Activated CD8-positive, alpha-beta T cell treated with anti-CD3 and anti-CD28 coated beads, Interleukin-2, amount 10 ng/mL, durations not matched to agents 7 days and 5 days (primary cell): ENCODE measurements at regions not wholly inside any gene's neighbourhood (a gene's known extent, or its start where the extent isn't known, plus 50 kb on each side); places are given as distances from the start of the nearest gene placed in this dataset.

Experiments used
- ATAC-seq: fragments of 150-1000 bp; cut with Tn5 transposase; one replicate; pipeline ENCODE4 v1.10.0; 2021; ENCODE audit warnings: moderate library complexity
- CTCF ChIA-PET: fragments of 350-600 bp; sonication (Branson Sonifier 250); formaldehyde crosslinking; loops from one replicate; lab custom pipeline; 2021; ENCODE audit warnings: antibody characterized with exemption; lab: Charles Lee
- POLR2A ChIA-PET: fragments of 350-600 bp; sonication (Branson Sonifier 250); formaldehyde crosslinking; loops from one replicate; lab custom pipeline; 2021; ENCODE audit warnings: antibody characterized with exemption; lab: Charles Lee
- DNase-seq: peaks from one replicate; pipeline ENCODE4 v3.0.0-alpha.2; 2020
- H3K27ac Mint-ChIP-seq: one replicate; pipeline ENCODE4 v1.8.0; 2021; ENCODE audit warnings: mild to moderate bottlenecking, mixed read lengths
- H3K27me3 Mint-ChIP-seq: one replicate; pipeline ENCODE4 v1.8.0; 2021; ENCODE audit warnings: low read depth, mixed read lengths
- H3K36me3 Mint-ChIP-seq: one replicate; pipeline ENCODE4 v1.8.0; 2021; ENCODE audit warnings: low read depth, mixed read lengths
- H3K4me1 Mint-ChIP-seq: one replicate; pipeline ENCODE4 v1.8.0; 2021; ENCODE audit warnings: low read depth, mixed read lengths
- H3K4me3 Mint-ChIP-seq: one replicate; pipeline ENCODE4 v1.8.0; 2021; ENCODE audit warnings: mild to moderate bottlenecking, mixed read lengths
- H3K9me3 Mint-ChIP-seq: one replicate; pipeline ENCODE4 v1.8.0; 2022; ENCODE audit warnings: mixed read lengths; ENCODE audit not compliant: insufficient read depth

DNA sequence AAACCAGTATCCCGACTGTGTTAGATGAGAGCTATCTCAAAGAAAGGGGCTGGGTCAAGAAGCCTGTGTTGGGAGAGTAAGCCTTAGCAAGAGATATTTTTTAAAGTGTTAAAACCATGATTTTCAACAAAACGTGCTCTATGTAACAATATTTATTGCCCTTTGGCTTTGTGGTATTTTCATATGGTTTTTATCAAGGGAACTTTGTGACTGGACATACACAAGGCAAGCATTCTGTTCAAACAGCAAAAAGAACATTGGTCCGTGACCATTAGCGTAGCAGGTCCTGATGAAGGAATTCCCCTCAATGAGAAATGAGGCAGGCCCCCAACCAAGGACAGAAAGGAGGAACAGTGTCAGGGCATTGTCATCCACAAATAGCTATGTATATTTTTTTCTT is 222.6 kb downstream of the MYLK4 start:
- CTCF ChIA-PET = no interaction called here
- ATAC-seq (no peak), DNase-seq (no peak)
- Mint-ChIP-seq H3K9me3 (peaks cover 8% of the 10 kb centered on the region), H3K27ac (no peak overlapping the region), H3K36me3 (peaks cover 4% of the 10 kb centered on the region), H3K4me1 (peaks cover 7% of the 10 kb centered on the region), H3K4me3 (no peak overlapping the region), H3K27me3 (peaks cover 51% of the 10 kb centered on the region)
- POLR2A ChIA-PET = no interaction called here

DNA sequence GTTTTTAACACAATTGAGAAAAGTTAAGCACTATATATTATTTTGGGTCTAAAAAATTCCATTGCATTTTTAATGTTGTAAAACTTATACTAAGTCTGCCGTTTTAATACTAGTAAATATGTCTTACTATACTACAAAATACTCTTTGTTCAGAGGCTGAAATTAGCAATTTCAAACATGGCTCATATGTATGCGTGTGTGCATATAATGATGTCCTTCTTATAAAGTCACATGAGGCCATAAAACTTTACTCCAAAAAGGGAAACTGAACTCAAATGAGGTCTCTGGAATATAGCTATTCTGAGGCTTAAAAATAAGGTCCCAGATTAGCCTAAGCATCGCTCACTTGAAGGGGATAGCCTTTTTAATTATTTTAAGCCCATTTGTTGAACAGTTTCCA is 224.0 kb downstream of the MYLK4 start:
- peaks cover 17% of the 10 kb centered on the region for H3K4me1 Mint-ChIP-seq
- CTCF ChIA-PET = interaction anchor here (0.8 kb wide), 1 partner anchor 108 kb away, joined by 3 read pairs; no protein-coding TSS in a partner anchor
- H3K9me3 Mint-ChIP-seq = peaks cover 18% of the 10 kb centered on the region
- ATAC-seq (no peak), DNase-seq (no peak)
- H3K36me3 Mint-ChIP-seq = peaks cover 9% of the 10 kb centered on the region
- POLR2A ChIA-PET = no interaction called here
- H3K27ac Mint-ChIP-seq = no peak overlapping the region
- H3K27me3 Mint-ChIP-seq = peaks cover 53% of the 10 kb centered on the region
- H3K4me3 Mint-ChIP-seq = no peak overlapping the region

DNA sequence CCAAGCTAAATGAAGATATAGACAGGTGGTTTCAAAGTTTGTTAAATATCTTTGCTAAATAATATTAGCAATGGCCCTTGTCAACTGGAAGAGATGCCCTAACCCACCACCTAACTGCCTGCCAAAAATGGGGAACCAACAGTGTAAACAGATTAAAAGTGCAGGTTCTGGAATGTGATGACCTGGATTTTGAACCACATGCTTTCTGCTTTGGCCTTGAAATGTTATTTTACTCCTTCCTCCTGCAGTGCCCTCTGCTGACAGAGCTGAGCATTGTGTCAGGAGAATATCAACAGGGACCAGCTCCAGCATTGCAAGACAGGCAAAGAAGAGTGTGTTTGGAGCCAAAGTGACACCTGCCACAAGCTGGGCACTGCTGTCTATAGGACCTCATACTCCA is 226.6 kb downstream of the MYLK4 start:
- Mint-ChIP-seq H3K4me1 (peaks cover 14% of the 10 kb centered on the region), H3K9me3 (peaks cover 29% of the 10 kb centered on the region), H3K27me3 (peaks cover 42% of the 10 kb centered on the region), H3K4me3 (no peak overlapping the region), H3K27ac (no peak overlapping the region), H3K36me3 (peaks cover 9% of the 10 kb centered on the region)
- ChIA-PET POLR2A (no interaction called here), CTCF (interaction anchor here (0.9 to 1.2 kb wide), 4 partner anchors 19 to 111 kb away, joined by 3 read pairs; no protein-coding TSS in a partner anchor)
- DNase-seq = no peak
- no peak for ATAC-seq

DNA sequence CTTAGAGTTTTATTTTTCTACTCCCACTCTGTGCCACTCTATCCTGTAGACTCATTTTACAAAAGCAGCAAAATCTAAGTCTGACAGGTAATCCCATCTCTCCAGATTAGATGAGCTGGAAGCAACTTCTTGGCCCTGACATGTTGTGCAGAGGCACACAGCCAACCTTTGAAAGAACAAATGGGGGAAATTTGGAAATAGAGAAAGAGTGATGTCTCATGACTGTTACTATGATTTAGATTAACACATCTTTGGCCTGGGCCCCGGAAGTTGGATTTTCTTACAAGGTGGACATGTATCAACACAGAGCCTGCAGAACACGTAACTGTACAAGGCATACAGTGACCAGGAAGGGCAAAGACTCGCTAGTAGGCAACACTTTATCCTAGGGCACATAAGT is 227.7 kb downstream of the MYLK4 start:
- POLR2A ChIA-PET = no interaction called here
- peaks cover 14% of the 10 kb centered on the region for H3K4me1 Mint-ChIP-seq
- peaks cover 44% of the 10 kb centered on the region for H3K27me3 Mint-ChIP-seq
- H3K27ac Mint-ChIP-seq = no peak overlapping the region
- ATAC-seq (no peak), DNase-seq (no peak)
- CTCF ChIA-PET = interaction anchor here (0.6 to 1.2 kb wide), 2 partner anchors 52 to 111 kb away, joined by 3 read pairs; no protein-coding TSS in a partner anchor
- peaks cover 9% of the 10 kb centered on the region for H3K36me3 Mint-ChIP-seq
- peaks cover 29% of the 10 kb centered on the region for H3K9me3 Mint-ChIP-seq
- H3K4me3 Mint-ChIP-seq = no peak overlapping the region

DNA sequence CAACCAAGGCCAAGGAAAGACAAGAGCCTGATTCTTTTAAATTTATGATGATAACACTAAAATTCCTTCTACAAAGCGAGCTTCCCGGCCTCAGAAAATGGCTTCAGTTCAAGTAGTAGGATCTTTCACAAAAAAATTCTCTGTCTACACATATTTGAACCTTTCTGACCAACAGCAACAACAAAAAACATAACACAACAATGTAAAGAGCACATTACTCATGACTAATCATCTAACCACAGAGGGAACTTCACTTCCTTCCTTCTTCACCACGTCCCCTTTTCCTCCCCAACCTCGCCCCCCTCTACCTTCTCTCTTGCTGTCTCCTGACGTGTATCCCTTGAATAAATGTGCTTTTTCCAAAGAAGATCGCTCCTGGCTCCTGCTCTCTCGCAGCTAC is 228.2 kb downstream of the MYLK4 start:
- Mint-ChIP-seq H3K36me3 (peaks cover 9% of the 10 kb centered on the region), H3K4me1 (peaks cover 14% of the 10 kb centered on the region), H3K27me3 (peaks cover 39% of the 10 kb centered on the region), H3K9me3 (peaks cover 29% of the 10 kb centered on the region), H3K27ac (no peak overlapping the region), H3K4me3 (no peak overlapping the region)
- ChIA-PET POLR2A (no interaction called here), CTCF (interaction anchor here (0.6 kb wide), 1 partner anchor 52 kb away, joined by 3 read pairs; no protein-coding TSS in a partner anchor)
- DNase-seq (no peak), ATAC-seq (no peak)

DNA sequence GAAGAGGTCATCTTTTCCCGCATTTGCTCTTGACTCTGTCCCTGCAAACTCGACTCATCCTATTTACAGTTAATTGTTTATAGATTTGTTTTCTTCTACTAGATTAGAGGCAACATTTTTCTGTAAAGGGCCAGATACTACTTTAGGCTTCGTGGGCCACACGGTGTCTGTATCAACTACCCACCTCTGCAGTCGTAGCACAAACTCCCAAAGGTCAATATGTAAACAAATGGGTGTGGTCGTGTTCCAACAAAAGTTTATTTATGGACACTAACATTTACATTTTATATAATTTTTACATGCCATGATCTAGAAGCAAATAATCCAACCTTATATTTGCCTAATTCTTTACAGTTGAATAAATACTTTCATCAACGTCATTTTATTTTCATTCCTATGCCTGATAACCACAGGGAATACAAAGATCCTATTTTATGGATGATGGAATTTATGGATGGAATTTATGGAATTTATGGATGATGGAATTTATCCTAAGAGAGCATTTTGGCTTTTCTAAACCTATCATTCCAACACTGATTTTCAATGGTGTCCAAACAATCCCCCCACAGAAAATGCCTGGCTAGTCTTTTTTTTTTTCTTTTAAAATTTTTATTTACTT is 232.8 kb downstream of the MYLK4 start:
- no peak for DNase-seq
- no peak for ATAC-seq
- peaks cover 26% of the 10 kb centered on the region for H3K27me3 Mint-ChIP-seq
- no peak overlapping the region for H3K27ac Mint-ChIP-seq
- peaks cover 5% of the 10 kb centered on the region for H3K36me3 Mint-ChIP-seq
- CTCF ChIA-PET = no interaction called here
- peaks cover 20% of the 10 kb centered on the region for H3K9me3 Mint-ChIP-seq
- peaks cover 11% of the 10 kb centered on the region for H3K4me1 Mint-ChIP-seq
- POLR2A ChIA-PET = no interaction called here
- H3K4me3 Mint-ChIP-seq = no peak overlapping the region

DNA sequence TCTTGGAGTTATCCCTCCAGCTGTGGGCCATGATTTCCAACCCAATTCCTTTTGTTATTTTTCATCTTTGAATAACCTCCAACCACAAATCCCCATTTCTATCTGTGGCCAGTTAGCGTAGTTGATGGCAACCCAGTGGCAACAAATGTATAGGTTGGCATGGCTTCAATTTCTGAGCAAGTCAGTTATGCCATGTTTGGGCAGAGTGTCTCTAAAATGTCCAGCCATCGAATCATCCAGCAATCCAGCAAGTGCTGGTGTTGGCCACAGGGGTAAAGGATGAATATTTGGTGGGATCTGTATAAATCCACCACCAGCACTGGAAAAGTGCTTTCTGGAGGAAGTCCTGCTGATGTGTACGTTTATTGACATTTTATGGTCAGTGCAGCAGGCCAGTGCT is 233.3 kb downstream of the MYLK4 start:
- POLR2A ChIA-PET = no interaction called here
- H3K4me3 Mint-ChIP-seq = no peak overlapping the region
- CTCF ChIA-PET = no interaction called here
- H3K9me3 Mint-ChIP-seq = peaks cover 15% of the 10 kb centered on the region
- no peak overlapping the region for H3K27ac Mint-ChIP-seq
- no peak for DNase-seq
- peaks cover 20% of the 10 kb centered on the region for H3K27me3 Mint-ChIP-seq
- peaks cover 5% of the 10 kb centered on the region for H3K4me1 Mint-ChIP-seq
- H3K36me3 Mint-ChIP-seq = peaks cover 2% of the 10 kb centered on the region
- ATAC-seq = no peak

DNA sequence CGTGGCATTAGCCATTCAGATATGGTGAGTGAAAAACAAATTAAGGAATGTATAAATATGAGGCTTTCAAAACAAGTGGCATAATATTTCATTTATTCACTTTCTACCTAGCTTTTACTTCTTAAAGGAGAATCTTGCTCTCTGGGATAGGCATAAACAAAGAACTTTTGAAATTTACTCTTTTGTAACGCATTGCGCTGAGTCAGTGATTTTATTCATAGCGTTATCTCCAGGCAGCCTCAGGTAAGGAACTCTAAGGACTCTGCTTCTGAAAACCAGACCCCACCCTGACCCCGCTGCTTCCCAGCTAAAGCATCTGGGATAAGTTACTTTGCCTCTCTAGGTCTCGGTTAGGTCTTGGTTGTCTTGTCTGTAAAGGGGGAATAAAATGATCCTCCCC is 234.7 kb downstream of the MYLK4 start:
- H3K36me3 Mint-ChIP-seq = no peaks in the 10 kb centered on the region
- H3K4me1 Mint-ChIP-seq = no peaks in the 10 kb centered on the region
- ChIA-PET CTCF (no interaction called here), POLR2A (no interaction called here)
- no peak for DNase-seq
- no peak overlapping the region for H3K27ac Mint-ChIP-seq
- H3K9me3 Mint-ChIP-seq = peaks cover 11% of the 10 kb centered on the region
- peaks cover 18% of the 10 kb centered on the region for H3K27me3 Mint-ChIP-seq
- H3K4me3 Mint-ChIP-seq = no peak overlapping the region
- ATAC-seq = no peak

DNA sequence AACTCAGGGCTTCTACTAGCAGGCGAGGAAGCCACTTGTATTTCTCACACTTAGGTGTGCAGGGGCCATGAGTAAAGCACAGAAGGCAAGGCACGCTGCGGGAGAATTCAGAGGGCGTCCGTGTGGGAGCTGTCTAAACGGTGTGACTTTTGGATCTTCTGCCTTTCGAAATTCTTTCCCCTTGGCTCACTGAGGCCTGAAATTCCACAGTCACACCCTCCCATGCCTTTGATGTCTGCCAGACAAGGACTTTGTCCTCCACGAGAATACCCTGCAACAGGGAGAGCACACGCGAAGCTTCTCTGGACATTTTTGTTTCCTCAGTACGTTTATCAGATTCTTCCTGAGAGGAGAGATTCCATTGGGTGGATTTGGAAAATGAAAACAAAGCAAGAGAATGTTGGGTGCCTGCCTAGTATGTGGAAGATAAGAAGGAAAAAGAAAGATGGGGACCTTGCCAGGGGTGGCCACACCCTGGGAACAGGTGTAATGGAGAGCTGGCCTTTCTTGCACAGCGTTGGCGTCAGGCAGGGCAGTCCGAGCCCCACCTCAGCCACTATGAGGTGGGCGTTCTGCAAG is 235.7 kb downstream of the MYLK4 start:
- ChIA-PET POLR2A (no interaction called here), CTCF (no interaction called here)
- DNase-seq = no peak

DNA sequence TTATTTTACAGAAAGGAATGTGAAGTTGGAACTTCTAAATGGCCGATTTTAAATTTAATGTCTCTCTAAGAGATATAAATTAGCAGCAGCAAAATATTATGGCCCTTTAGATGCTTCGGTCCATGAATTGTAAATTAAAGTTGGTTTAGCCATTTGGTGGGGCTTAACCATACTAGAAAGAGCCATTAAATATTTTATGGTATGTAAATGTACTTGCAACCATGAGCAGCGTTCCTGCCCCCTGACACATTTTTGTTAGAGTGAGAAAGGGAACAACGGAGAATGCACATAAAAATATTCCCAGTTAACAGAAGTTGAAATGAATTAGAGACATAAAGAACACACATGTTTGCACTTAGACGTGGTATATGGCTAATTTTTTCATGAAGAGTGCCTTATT is 237.9 kb downstream of the MYLK4 start:
- ATAC-seq (no peak), DNase-seq (no peak)
- ChIA-PET CTCF (no interaction called here), POLR2A (no interaction called here)
- Mint-ChIP-seq H3K27ac (no peak overlapping the region), H3K36me3 (no peaks in the 10 kb centered on the region), H3K9me3 (no peaks in the 10 kb centered on the region), H3K4me3 (no peak overlapping the region), H3K27me3 (peaks cover 12% of the 10 kb centered on the region), H3K4me1 (no peaks in the 10 kb centered on the region)

More for the DNA sequence above, 235.7 kb downstream of the MYLK4 start:
- H3K27ac Mint-ChIP-seq = no peak overlapping the region
- H3K4me3 Mint-ChIP-seq = no peak overlapping the region
- H3K27me3 Mint-ChIP-seq = peaks cover 14% of the 10 kb centered on the region
- no peaks in the 10 kb centered on the region for H3K36me3 Mint-ChIP-seq
- ATAC-seq = no peak
- H3K9me3 Mint-ChIP-seq = peaks cover 1% of the 10 kb centered on the region
- no peaks in the 10 kb centered on the region for H3K4me1 Mint-ChIP-seq

DNA sequence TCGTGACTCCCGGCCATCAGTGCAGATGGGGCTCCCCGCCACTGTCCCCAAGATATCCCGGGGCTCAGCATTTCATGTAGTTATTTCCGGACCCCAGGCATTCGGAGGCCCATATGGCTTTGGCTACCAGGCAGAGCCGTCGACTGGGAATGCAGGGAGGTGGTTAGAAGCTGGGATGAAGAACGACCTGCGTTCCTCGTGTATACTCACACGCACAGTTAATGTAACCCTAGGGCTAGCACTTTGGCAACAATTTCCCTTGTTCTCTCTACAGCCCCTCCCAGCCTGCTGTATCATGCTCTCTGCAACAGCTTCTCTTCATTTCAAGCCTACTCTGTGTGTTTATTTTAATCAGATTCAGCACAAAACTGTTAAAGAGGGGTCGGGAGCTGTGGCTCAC is 240.4 kb downstream of the MYLK4 start:
- no peak overlapping the region for H3K4me3 Mint-ChIP-seq
- H3K4me1 Mint-ChIP-seq = no peaks in the 10 kb centered on the region
- DNase-seq (no peak), ATAC-seq (no peak)
- CTCF ChIA-PET = no interaction called here
- peaks cover 29% of the 10 kb centered on the region for H3K27me3 Mint-ChIP-seq
- H3K36me3 Mint-ChIP-seq = no peaks in the 10 kb centered on the region
- H3K9me3 Mint-ChIP-seq = no peaks in the 10 kb centered on the region
- POLR2A ChIA-PET = no interaction called here
- no peak overlapping the region for H3K27ac Mint-ChIP-seq

DNA sequence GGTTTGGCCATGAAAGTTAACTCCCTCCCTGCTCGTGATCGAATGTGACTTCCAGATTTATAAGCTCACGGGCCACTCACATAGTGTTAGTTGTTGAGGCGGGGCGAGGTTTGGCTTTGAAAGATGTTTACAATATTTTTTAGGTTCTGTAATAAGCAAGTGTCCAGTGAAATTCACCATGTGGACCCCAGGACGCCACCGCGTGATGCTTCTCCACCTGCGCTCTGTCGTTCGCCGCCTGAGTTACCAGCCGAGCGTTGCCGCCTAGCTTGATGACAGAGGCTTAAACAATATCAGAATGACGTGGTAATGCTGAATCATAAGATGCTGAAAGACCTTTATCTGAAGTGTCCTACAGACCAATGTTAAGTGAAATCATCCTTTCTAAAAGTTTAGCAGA is 241.0 kb downstream of the MYLK4 start:
- H3K36me3 Mint-ChIP-seq = no peaks in the 10 kb centered on the region
- no peak for ATAC-seq
- ChIA-PET CTCF (no interaction called here), POLR2A (no interaction called here)
- H3K4me1 Mint-ChIP-seq = no peaks in the 10 kb centered on the region
- no peak for DNase-seq
- H3K27me3 Mint-ChIP-seq = peaks cover 29% of the 10 kb centered on the region
- no peak overlapping the region for H3K4me3 Mint-ChIP-seq
- H3K9me3 Mint-ChIP-seq = no peaks in the 10 kb centered on the region
- H3K27ac Mint-ChIP-seq = no peak overlapping the region
